GM18502 (cell line): ENCODE measurements at regions not wholly inside any gene's neighbourhood (a gene's known extent, or its start where the extent isn't known, plus 50 kb on each side); places are given as distances from the start of the nearest gene placed in this dataset.
"Not testable (repeated sequence)": the region's sequence is repeated elsewhere in the genome, so short reads cannot be mapped to it uniquely, and the experiment has no call there.

ENCODE experiments used
- ATAC-seq: cut with Tn5 transposase; IDR thresholded peaks from one replicate; pipeline ENCODE4 v1.9.1; 2021; ENCODE audit warnings: mild to moderate bottlenecking; ENCODE audit not compliant: unreplicated experiment, poor library complexity

- ATAC-seq, result no peak
These were observed 172.1 kb downstream of the MYCN start for GRCh38 chr2:16112251-16112971.

DNA sequence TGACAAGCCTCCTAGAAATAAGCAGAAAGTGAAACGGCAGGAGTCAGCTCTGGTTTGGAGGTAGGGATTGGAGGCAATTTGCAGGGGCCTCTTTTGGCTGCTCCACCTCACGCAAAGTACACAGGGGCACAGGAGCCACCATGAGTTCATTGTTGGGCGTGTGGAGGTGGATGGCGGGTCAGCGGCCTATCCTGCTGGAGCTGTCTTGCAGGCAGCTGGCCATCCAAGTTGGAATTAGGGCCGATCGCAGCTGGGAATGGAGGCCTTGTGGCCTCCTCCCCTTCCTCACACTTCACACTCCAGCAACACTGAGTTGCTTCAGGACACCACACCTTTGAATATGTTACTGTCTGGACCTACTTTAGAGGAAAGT is 171.5 kb downstream of the MYCN start:
- no peak for ATAC-seq

DNA sequence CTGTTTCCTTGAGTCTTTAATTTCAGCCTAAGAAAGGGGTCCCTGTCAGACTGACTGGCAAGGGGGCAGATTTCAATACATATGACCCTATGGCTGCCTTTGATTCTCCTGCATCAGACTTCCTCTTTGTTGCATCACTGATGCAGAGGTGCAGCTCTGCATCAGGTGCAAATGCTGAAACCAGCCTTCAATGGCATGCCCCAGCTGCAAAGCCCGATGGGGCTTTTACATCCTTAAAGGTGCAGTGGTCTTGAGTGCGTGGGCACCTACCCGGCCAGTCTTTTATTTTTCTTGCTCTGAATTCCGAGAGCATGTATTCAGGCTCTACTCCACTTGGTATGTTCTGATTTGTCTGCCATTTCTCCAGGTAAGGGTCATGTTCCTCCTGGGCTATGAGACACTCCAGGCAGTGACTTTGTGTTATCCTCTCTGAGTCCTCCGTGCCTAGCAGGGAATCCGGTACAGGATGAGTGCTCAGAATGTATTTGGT is 169.5 kb downstream of the MYCN start:
- ATAC-seq, result no peak

GRCh38 chr2:16109368-16109820 is 169.0 kb downstream of the MYCN start:
- ATAC-seq, result no peak

DNA sequence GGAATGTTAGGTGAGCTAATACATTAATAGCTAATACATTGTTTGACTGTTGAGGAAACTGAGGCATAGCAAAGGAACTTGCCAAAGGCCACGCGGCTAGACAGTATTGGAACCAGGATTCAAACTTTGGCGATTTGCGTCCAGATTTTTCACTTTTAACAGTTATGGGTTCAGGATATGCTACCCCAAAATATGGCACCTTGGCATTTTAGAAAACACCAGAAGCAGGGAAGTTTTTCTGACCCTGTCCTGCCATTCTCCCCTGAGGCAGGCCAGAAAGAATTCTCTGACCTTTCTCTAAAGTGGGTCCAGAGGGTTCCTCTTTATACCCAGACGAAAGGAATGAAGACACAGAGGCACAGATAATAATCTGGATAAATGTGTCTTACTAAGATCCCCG is 166.9 kb downstream of the MYCN start:
- ATAC-seq, result no peak

DNA sequence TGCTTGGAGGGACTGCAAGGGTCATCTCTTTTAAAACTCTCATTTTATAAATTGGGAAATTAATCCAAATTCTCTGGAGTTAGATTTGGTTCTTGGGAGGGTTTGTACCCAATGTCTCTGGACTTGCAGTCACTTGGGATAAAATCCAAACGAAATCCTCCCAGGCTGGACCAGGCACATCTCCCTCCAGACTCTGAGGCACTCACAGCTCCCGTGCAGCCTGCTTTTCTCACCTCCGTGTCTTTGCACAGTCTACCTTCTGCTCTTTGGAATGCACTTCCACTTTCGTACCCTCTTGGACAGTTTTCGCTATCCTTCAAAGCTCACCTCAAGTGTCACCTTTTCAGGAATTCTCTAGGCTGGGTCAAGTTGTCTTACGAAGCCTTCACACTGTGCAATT is 166.3 kb downstream of the MYCN start:
- no peak for ATAC-seq

- ATAC-seq, result no peak
These were observed 165.4 kb downstream of the MYCN start for GRCh38 chr2:16105669-16106281.

DNA sequence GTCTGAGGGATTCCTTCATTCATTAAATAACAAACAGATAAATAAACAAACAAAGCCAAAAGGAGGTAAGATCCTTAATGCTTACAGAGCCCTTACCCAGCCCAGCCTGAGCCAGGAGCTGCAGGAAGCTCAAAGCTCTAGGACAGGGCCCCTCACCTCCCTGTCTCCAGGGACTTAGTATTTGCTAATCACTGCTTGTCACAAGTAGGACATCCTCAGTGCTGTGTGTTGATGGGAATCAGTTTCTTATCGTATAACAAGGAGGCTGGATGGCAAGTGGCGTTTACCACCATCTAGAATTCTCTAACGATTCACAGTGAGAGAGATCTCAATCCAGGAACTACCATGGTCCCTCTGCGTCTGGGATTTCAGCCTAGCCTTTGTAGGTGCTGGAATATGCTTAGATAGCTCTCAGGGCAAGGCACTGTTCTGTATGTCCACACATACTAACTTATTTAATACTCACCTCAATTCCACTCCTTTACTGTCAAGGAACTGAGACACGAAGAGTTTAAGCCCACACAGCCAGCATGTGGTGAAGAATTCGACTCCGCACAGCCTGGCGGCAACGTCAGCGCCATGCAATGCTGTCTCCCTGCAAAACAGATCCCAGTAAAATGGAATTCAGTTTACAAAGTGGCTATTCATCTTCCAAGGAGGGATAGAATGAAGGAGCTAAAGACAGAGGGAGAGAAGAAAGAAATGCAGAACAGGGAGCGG is 164.8 kb downstream of the MYCN start:
- ATAC-seq, result no peak

DNA sequence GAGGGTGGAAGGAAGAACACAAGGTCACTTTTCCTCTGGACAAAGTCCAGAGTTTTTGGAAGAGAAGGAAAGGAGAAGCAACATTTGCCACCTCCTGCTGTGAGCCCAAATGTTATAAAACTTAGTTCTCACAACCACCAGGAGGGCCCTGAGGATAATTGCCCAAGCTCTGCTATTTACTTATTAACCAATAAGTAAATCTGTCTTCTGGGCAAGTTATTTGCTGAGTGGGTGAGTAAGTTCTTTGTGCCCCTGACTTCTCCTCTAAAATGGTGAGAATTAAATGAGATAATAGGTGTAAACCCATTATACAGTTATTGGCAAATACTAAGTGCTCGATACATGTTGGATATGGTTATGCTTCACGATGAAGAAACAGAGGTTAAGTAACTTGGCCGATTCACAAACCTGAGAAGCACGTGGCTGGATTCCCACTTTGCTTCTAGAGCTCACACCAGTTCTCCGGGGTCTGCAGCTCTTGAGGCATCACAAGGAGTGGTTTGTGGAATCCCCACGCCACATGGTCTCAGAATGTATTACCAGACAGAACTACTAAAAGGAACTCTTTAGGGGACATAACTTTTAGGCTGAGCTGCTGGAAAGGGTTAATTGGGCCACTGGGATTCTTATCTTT is 164.1 kb downstream of the MYCN start:
- no peak for ATAC-seq

- ATAC-seq, result no peak
These were observed 163.4 kb downstream of the MYCN start for GRCh38 chr2:16103614-16104314.

- no peak for ATAC-seq
These were observed 162.6 kb downstream of the MYCN start for GRCh38 chr2:16102976-16103380.

DNA sequence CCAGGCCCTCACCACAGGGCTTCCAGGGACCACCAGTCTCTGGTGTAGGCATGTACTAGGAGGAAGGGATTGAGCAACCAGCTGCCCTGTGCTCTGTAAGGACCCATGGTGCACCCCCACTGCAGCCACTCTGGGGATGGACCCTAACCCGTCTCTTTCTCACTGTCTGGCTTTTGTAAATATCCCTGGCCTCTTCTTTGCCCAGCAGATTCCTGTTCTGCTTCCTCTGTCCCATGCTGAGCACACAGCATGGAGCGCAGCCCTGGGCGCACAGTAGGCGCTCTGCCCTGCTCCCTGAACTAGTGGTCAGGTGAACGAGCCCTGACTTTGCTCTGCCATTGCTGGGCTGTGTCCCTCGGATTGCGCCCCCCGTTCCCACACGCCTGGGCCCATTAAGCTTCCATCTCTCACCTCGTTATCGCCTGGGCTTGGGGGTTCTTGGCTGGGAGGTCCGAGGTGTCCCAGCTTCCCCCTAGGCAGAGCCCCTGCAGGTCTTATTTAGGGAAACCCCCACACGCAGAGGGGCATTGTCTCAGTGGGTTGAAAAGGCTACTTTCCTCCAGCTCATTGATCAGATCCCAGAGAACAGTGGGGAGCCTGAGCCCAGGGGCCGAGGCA is 162.1 kb downstream of the MYCN start:
- no peak for ATAC-seq

GRCh38 chr2:16101196-16101595 is 160.8 kb downstream of the MYCN start:
- no peak for ATAC-seq

GRCh38 chr2:16100006-16100405 is 159.7 kb downstream of the MYCN start:
- ATAC-seq, result no peak

DNA sequence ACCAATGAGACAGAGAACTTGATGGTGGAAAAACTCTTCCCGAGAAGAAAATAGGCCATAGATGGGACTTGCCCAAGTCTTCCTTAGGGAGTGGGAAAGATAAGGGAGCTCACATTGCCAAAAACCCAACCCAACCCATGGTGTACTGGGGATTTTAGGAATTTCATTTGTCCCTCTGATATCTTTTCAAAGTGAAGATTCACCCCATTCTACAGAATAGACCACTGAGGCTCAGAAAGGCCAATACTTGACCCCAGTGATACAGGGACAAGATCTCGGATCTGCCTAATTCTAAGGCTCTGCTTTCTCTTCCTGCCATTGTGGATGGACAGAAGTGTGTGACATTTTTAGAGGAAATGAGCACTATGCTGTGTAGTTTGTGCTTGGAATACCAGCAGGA is 159.0 kb downstream of the MYCN start:
- no peak for ATAC-seq

DNA sequence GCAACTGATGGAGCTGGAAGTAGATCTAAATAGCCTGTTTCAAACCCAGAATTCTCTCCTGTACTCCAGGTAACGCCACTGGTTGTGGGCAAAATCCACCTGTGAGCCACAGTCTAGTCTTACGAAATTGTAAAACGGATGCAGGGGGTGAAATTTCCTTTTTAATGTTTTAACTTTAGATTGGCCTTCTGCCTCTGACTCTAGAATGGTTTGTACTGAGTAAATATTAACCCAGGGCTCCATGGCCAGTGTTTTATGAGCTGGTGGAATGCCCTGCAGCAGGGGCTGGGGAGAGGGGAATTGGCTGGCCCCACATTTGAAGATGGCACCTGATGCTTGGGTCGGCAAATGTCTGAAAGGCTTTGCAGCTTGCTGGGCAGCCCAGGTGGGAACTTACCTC is 156.6 kb downstream of the MYCN start:
- no peak for ATAC-seq

DNA sequence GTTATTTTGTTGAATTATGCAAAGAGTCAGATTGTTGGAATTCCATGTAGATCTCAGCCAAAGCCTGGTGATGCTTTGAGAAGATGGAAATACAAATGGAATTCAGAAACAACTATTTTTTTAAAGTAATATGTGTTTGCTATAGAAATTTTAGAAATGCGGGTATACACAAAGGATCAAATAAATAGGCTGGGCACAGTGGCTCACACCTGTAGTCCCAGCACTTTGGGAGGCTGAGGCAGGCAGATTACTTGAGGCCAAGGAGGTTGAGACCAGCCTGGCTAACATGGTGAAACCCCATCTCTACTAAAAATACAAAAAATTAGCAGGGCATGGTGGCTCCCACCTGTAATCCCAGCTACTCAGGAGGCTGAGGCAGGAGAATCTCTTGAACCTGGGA is 155.1 kb downstream of the MYCN start:
- not testable (repeated sequence) for ATAC-seq

- no peak for ATAC-seq
These were observed 154.5 kb downstream of the MYCN start for GRCh38 chr2:16094811-16095210.

DNA sequence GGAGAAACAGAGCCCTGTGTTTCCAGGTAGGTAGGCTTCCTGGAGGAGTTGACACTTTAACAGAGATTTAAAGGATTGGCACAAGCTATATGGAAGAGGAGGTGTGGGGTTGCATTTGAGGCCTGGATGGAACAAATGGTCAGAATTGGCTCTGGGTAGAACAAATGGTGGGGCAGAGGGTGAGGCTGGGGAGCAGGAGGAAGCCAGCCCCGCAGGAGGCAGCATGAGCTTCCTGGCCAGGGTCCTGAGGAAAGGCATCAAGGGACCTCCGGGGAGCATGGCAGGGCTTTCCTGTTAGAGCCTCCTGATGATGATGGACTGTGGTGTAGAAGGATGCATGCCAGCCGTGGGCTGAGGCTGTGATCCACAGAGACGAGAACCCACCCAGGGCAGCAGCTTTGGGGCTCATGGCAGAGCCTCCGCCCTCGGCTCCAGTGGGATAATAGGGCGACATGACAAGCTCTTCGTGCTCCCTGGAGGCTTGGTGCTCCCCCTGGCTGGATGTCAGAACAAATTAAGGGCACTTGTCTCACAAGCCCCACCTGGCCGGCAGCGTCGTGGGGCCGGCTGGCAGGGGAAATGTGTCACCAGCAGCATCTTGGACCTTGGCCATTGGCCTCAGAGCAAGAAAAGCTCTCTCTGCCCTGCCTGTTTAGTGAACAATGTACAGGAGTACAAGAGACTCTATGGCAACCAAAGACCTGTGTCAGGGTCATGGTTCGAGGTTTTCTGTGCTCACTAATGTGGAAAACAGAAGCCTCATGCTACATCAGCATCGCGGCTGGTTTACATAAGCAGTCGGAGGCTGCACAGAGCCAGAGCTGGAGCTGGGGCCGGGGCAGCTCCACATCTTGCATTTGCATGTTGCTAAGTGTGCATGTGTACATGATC is 153.5 kb downstream of the MYCN start:
- no peak for ATAC-seq
